ENCODE measurements at regions not wholly inside any gene's neighbourhood (a gene's known extent, or its start where the extent isn't known, plus 50 kb on each side); places are given as distances from the start of the nearest gene placed in this dataset.
A peak's percentile ranks its signal among the peaks of the same experiment; 100 is the strongest.

GRCh38 chr12:94730847-94731246 lies 80.5 kb upstream of the TMCC3 start:
- peaks cover 0 to 4% of the 10 kb centered on the region in 2 donors for H3K9me3 ChIP-seq (ENCODE audit: control insufficient read depth in 2 of 2, insufficient read depth in 1 of 2, low read depth in 1 of 2, low read length in 1 of 2)
- 88 to 91% (median 89%) methylated on average over 4 of the region's 4 CpGs for WGBS, 3 donors
- H3K4me3 ChIP-seq (ENCODE audit: low read depth in 1 of 3, low read length in 3 of 3) = no peak overlapping the region
- H3K27me3 ChIP-seq (ENCODE audit: control insufficient read depth in 3 of 3, insufficient read depth in 3 of 3, low read length in 3 of 3) = no peaks in the 10 kb centered on the region
- DNase-seq (no peak), FAIRE-seq (no peak)
- no peak overlapping the region for H3K27ac ChIP-seq (ENCODE audit: low read depth in 1 of 3, low read length in 2 of 3)
- no peaks in the 10 kb centered on the region for H3K36me3 ChIP-seq (ENCODE audit: control insufficient read depth in 3 of 3, insufficient read depth in 2 of 3, low read depth in 1 of 3, low read length in 3 of 3)
- H3K4me1 ChIP-seq (ENCODE audit: control insufficient read depth in 3 of 3, insufficient read depth in 2 of 3, low read depth in 1 of 3, low read length in 2 of 3) = no peaks in the 10 kb centered on the region

DNA sequence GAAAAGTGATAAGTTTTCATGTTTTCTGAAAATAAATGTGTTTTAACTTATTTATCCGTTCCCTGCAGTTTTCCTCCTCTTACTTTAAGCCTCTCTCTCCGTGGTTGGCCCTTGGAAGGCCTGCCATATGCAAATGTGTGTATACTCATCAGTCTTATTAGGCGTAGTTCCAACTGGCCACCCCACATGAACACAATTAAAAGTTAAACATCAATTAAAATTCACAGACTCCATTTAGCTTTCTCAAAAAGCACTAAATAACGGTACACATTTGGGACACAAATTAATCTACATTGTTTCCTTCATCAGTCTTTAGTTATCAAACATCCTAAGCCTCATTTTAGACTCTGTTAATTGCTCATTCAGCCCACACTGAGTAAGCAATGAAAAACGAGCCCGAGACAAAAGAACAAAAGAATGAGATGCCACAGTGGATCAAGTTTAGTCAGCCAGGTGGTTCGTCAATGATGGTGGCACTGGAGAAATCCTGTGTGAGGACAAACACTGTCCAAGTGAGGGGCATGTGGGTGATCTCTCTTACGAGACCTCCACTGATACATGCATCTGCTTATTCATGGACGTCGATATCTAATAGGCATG lies 76.0 kb upstream of the TMCC3 start:
- Histone ChIP-seq H3K4me1 (ENCODE audit: control insufficient read depth in 3 of 3, insufficient read depth in 2 of 3, low read depth in 1 of 3, low read length in 2 of 3) (no peaks in the 10 kb centered on the region), H3K27me3 (ENCODE audit: control insufficient read depth in 3 of 3, insufficient read depth in 3 of 3, low read length in 3 of 3) (no peaks in the 10 kb centered on the region), H3K4me3 (ENCODE audit: low read depth in 1 of 3, low read length in 3 of 3) (no peak overlapping the region), H3K36me3 (ENCODE audit: control insufficient read depth in 3 of 3, insufficient read depth in 2 of 3, low read depth in 1 of 3, low read length in 3 of 3) (no peaks in the 10 kb centered on the region), H3K9me3 (ENCODE audit: control insufficient read depth in 2 of 2, insufficient read depth in 1 of 2, low read depth in 1 of 2, low read length in 1 of 2) (peaks cover 0 to 4% of the 10 kb centered on the region in 2 donors), H3K27ac (ENCODE audit: low read depth in 1 of 3, low read length in 2 of 3) (no peak overlapping the region)
- FAIRE-seq (no peak), DNase-seq (no peak)
- WGBS, 3 donors = 87 to 90% (median 88%) methylated on average over 10 of the region's 10 CpGs

DNA sequence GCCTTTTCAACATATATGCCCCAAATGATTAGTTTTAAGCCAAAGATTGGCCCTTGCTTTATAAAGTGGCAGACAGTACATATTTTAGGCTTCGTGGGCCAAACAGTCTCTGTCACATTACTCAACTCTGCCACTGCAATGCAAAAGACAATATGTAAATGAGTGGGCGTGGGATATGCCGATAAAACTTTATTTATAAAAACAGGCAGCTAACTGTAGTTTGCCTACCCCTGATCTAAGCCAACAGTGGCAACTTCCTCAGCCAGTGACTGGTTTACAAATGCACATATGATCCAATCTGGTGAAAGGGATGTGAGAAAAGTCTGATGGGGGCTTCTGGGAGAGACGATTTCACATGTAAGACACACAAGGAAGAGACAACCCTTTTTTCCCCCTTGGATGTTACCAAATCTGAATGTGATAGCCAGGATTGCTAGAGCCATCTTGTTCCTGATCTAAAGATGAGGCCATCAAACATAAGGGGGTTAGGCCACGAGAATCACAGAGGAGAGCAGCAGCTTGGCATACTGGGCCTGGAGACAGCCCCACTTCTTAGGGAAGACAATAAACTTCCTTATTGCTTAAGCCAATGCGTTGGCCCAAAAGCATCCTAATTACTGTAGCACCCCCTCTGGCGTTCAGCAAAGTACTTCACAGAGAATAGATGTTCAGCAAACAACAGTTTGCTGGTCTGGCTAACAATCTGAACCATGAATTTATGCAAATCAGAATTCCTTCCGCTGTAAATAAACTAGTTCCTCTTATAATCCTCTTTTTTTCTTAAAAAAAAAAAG lies 75.2 kb upstream of the TMCC3 start:
- no peak overlapping the region for H3K4me3 ChIP-seq (ENCODE audit: low read depth in 1 of 3, low read length in 3 of 3)
- peaks cover 0 to 4% of the 10 kb centered on the region in 2 donors for H3K9me3 ChIP-seq (ENCODE audit: control insufficient read depth in 2 of 2, insufficient read depth in 1 of 2, low read depth in 1 of 2, low read length in 1 of 2)
- WGBS, 3 donors = 66 to 73% (median 68%) methylated on average over 8 of the region's 8 CpGs
- H3K27ac ChIP-seq (ENCODE audit: low read depth in 1 of 3, low read length in 2 of 3) = no peak overlapping the region
- H3K36me3 ChIP-seq (ENCODE audit: control insufficient read depth in 3 of 3, insufficient read depth in 2 of 3, low read depth in 1 of 3, low read length in 3 of 3) = no peaks in the 10 kb centered on the region
- H3K27me3 ChIP-seq (ENCODE audit: control insufficient read depth in 3 of 3, insufficient read depth in 3 of 3, low read length in 3 of 3) = no peaks in the 10 kb centered on the region
- peak in 1 of 2 donors; percentile 45 for DNase-seq
- no peaks in the 10 kb centered on the region for H3K4me1 ChIP-seq (ENCODE audit: control insufficient read depth in 3 of 3, insufficient read depth in 2 of 3, low read depth in 1 of 3, low read length in 2 of 3)
- no peak for FAIRE-seq

GRCh38 chr12:94722664-94723063 lies 72.3 kb upstream of the TMCC3 start:
- H3K27ac ChIP-seq (ENCODE audit: low read depth in 1 of 3, low read length in 2 of 3) = no peak overlapping the region
- 84 to 89% (median 86%) methylated on average over 3 of the region's 3 CpGs for WGBS, 3 donors

DNA sequence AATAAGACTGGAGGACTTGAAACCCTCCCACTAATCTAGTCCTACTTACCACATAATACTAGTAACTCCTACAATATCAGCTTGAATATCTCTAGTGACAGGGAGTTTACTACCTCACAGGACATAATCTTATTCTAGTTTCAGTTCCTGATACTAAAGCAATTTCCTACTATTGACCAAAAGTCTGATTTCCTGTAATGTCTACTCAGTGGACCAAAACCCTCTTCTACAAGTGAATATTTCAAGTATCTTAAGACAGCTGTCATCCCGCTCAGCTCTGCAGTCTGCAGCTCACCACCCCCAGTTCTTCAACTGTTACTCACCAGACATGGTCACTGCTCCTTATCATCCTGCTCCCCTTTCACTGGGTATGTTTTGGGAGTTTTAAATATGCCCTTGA lies 70.8 kb upstream of the TMCC3 start:
- FAIRE-seq = no peak
- H3K9me3 ChIP-seq (ENCODE audit: control insufficient read depth in 2 of 2, insufficient read depth in 1 of 2, low read depth in 1 of 2, low read length in 1 of 2) = no peaks in the 10 kb centered on the region
- no peaks in the 10 kb centered on the region for H3K36me3 ChIP-seq (ENCODE audit: control insufficient read depth in 3 of 3, insufficient read depth in 2 of 3, low read depth in 1 of 3, low read length in 3 of 3)
- DNase-seq = no peak
- H3K4me3 ChIP-seq (ENCODE audit: low read depth in 1 of 3, low read length in 3 of 3) = no peak overlapping the region
- H3K27ac ChIP-seq (ENCODE audit: low read depth in 1 of 3, low read length in 2 of 3) = no peak overlapping the region
- no peaks in the 10 kb centered on the region for H3K27me3 ChIP-seq (ENCODE audit: control insufficient read depth in 3 of 3, insufficient read depth in 3 of 3, low read length in 3 of 3)
- 88 to 100% (median 97%) methylated on average over 1 of the region's 1 CpG for WGBS, 3 donors
- H3K4me1 ChIP-seq (ENCODE audit: control insufficient read depth in 3 of 3, insufficient read depth in 2 of 3, low read depth in 1 of 3, low read length in 2 of 3) = no peaks in the 10 kb centered on the region

More at GRCh38 chr12:94722664-94723063, 72.3 kb upstream of the TMCC3 start:
- H3K4me3 ChIP-seq (ENCODE audit: low read depth in 1 of 3, low read length in 3 of 3) = no peak overlapping the region
- no peaks in the 10 kb centered on the region for H3K4me1 ChIP-seq (ENCODE audit: control insufficient read depth in 3 of 3, insufficient read depth in 2 of 3, low read depth in 1 of 3, low read length in 2 of 3)
- H3K9me3 ChIP-seq (ENCODE audit: control insufficient read depth in 2 of 2, insufficient read depth in 1 of 2, low read depth in 1 of 2, low read length in 1 of 2) = peaks cover 0 to 4% of the 10 kb centered on the region in 2 donors
- no peaks in the 10 kb centered on the region for H3K27me3 ChIP-seq (ENCODE audit: control insufficient read depth in 3 of 3, insufficient read depth in 3 of 3, low read length in 3 of 3)
- no peaks in the 10 kb centered on the region for H3K36me3 ChIP-seq (ENCODE audit: control insufficient read depth in 3 of 3, insufficient read depth in 2 of 3, low read depth in 1 of 3, low read length in 3 of 3)
- DNase-seq = no peak
- FAIRE-seq = no peak

DNA sequence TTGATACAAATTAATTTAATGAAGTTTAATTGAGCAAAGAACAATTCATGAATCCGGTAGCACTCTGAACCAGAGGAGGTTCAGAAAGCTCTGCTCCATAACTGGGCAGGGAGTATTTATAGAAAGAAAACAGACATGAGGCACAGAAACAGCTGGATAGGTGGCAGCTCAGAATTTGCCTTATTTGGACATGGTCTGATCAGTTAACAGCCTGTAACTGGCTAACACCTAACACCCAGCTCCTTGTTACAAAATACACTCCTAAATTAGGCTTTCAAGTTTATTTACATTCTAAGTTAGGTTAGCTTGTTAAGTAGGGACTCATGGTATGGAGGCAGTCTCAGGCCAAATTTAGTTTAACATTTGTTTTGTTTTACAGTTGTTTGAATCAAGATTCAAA lies 67.8 kb upstream of the TMCC3 start:
- no peak for FAIRE-seq

DNA sequence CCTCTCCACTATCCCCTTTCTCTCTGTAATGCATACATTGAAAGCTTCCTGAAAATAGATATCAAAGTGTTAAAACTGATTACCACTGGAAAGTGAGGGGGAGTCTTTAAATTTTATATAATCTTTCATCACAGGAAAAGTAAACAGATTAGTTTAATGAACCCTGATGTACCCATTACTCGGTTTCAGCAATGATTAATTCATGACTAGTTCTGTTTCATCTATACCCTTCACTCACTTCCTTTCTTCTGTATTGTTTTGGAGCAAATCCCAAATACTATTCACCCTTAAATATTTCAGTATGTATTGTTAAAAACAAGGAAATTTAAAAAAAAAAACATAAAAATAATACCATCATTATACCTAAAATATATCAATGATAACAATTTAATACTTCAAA lies 67.3 kb upstream of the TMCC3 start:
- Histone ChIP-seq H3K36me3 (ENCODE audit: control insufficient read depth in 3 of 3, insufficient read depth in 2 of 3, low read depth in 1 of 3, low read length in 3 of 3) (no peaks in the 10 kb centered on the region), H3K4me1 (ENCODE audit: control insufficient read depth in 3 of 3, insufficient read depth in 2 of 3, low read depth in 1 of 3, low read length in 2 of 3) (no peaks in the 10 kb centered on the region), H3K27ac (ENCODE audit: low read depth in 1 of 3, low read length in 2 of 3) (no peak overlapping the region), H3K4me3 (ENCODE audit: low read depth in 1 of 3, low read length in 3 of 3) (no peak overlapping the region), H3K9me3 (ENCODE audit: control insufficient read depth in 2 of 2, insufficient read depth in 1 of 2, low read depth in 1 of 2, low read length in 1 of 2) (no peaks in the 10 kb centered on the region), H3K27me3 (ENCODE audit: control insufficient read depth in 3 of 3, insufficient read depth in 3 of 3, low read length in 3 of 3) (no peaks in the 10 kb centered on the region)
- WGBS, 3 donors = 29 to 50% (median 29%) methylated on average over 1 of the region's 1 CpG
- peak; percentile 44 for FAIRE-seq
- DNase-seq = no peak

More for the DNA sequence above, 67.8 kb upstream of the TMCC3 start:
- Histone ChIP-seq H3K9me3 (ENCODE audit: control insufficient read depth in 2 of 2, insufficient read depth in 1 of 2, low read depth in 1 of 2, low read length in 1 of 2) (no peaks in the 10 kb centered on the region), H3K27ac (ENCODE audit: low read depth in 1 of 3, low read length in 2 of 3) (no peak overlapping the region), H3K4me3 (ENCODE audit: low read depth in 1 of 3, low read length in 3 of 3) (no peak overlapping the region), H3K36me3 (ENCODE audit: control insufficient read depth in 3 of 3, insufficient read depth in 2 of 3, low read depth in 1 of 3, low read length in 3 of 3) (no peaks in the 10 kb centered on the region), H3K27me3 (ENCODE audit: control insufficient read depth in 3 of 3, insufficient read depth in 3 of 3, low read length in 3 of 3) (no peaks in the 10 kb centered on the region), H3K4me1 (ENCODE audit: control insufficient read depth in 3 of 3, insufficient read depth in 2 of 3, low read depth in 1 of 3, low read length in 2 of 3) (no peaks in the 10 kb centered on the region)
- no peak for DNase-seq
- 79 to 92% (median 83%) methylated on average over 1 of the region's 1 CpG for WGBS, 3 donors

GRCh38 chr12:94717108-94717507 lies 66.8 kb upstream of the TMCC3 start:
- WGBS, 3 donors = 76 to 80% (median 78%) methylated on average over 8 of the region's 8 CpGs
- FAIRE-seq (no peak), DNase-seq (no peak)
- Histone ChIP-seq H3K9me3 (ENCODE audit: control insufficient read depth in 2 of 2, insufficient read depth in 1 of 2, low read depth in 1 of 2, low read length in 1 of 2) (no peaks in the 10 kb centered on the region), H3K4me3 (ENCODE audit: low read depth in 1 of 3, low read length in 3 of 3) (no peak overlapping the region), H3K27ac (ENCODE audit: low read depth in 1 of 3, low read length in 2 of 3) (no peak overlapping the region), H3K36me3 (ENCODE audit: control insufficient read depth in 3 of 3, insufficient read depth in 2 of 3, low read depth in 1 of 3, low read length in 3 of 3) (no peaks in the 10 kb centered on the region), H3K27me3 (ENCODE audit: control insufficient read depth in 3 of 3, insufficient read depth in 3 of 3, low read length in 3 of 3) (no peaks in the 10 kb centered on the region), H3K4me1 (ENCODE audit: control insufficient read depth in 3 of 3, insufficient read depth in 2 of 3, low read depth in 1 of 3, low read length in 2 of 3) (no peaks in the 10 kb centered on the region)

Data from small intestine (tissue), 7 donors.